ENCODE measurements at regions not wholly inside any gene's neighbourhood (a gene's known extent, or its start where the extent isn't known, plus 50 kb on each side); places are given as distances from the start of the nearest gene placed in this dataset.

GRCh38 chr7:26444555-26444954 lies 152.9 kb downstream of the SNX10 start:
- TF ChIP-seq POLR2AphosphoS5 (IDR thresholded peaks at IDR 0.05) = no peak
- TF ChIP-seq CTCF (IDR thresholded peaks at IDR 0.05 in 8 of 11, conservative IDR thresholded peaks at IDR 0.05 in 3 of 11) = no peak
- TF ChIP-seq POLR2A (IDR thresholded peaks at IDR 0.05) = no peak

Measured in spleen (tissue), 7 donors.